GM20000 (cell line): ENCODE measurements at regions not wholly inside any gene's neighbourhood (a gene's known extent, or its start where the extent isn't known, plus 50 kb on each side); places are given as distances from the start of the nearest gene placed in this dataset.

Experiments
- DNase-seq: peaks from one replicate; pipeline ENCODE4 v3.0.0; 2012; ENCODE audit warnings: low spot score
- CTCF ChIP-seq: IDR thresholded peaks from 2 replicates; pipeline ENCODE4 v1.5.1; 2012; ENCODE audit warnings: mild to moderate bottlenecking, control low read depth; ENCODE audit errors: extremely low read depth, missing control alignments

GRCh38 chr6:142635130-142635529 is 309.8 kb downstream of the HIVEP2 start:
- DNase-seq, result no peak
- no peak for TF ChIP-seq CTCF

- DNase-seq, result no peak
- no peak for TF ChIP-seq CTCF
Observed at GRCh38 chr6:142637624-142638351, 307.2 kb downstream of the HIVEP2 start.

- DNase-seq, result no peak
- TF ChIP-seq CTCF, result no peak
Observed at GRCh38 chr6:142642651-142643050, 302.3 kb downstream of the HIVEP2 start.

- DNase-seq, result no peak
- no peak for TF ChIP-seq CTCF
Observed at GRCh38 chr6:142644866-142645265, 300.1 kb downstream of the HIVEP2 start.

GRCh38 chr6:142645663-142646062 is 299.3 kb downstream of the HIVEP2 start:
- TF ChIP-seq CTCF, result no peak
- DNase-seq, result no peak

- no peak for DNase-seq
- TF ChIP-seq CTCF, result no peak
Observed at GRCh38 chr6:142647449-142648035, 297.4 kb downstream of the HIVEP2 start.

- no peak for TF ChIP-seq CTCF
Observed at GRCh38 chr6:142648036-142648451, 296.9 kb downstream of the HIVEP2 start.

More at GRCh38 chr6:142648036-142648451, 296.9 kb downstream of the HIVEP2 start:
- DNase-seq, result no peak
